SIG-M5 treated with dmso at 0.1 percent for 504 hours (cell line): ENCODE measurements at regions not wholly inside any gene's neighbourhood (a gene's known extent, or its start where the extent isn't known, plus 50 kb on each side); places are given as distances from the start of the nearest gene placed in this dataset.
"Not testable (repeated sequence)": the region's sequence is repeated elsewhere in the genome, so short reads cannot be mapped to it uniquely, and the experiment has no call there.

Experiments
- DNase-seq: peaks from one replicate; lab custom pipeline; 2025; ENCODE audit not compliant: unreplicated experiment; lab: John Stamatoyannopoulos, UW

GRCh38 chr9:2439957-2440356 is 181.6 kb upstream of the VLDLR start:
- DNase-seq: no peak

GRCh38 chr9:2443933-2444332 is 177.7 kb upstream of the VLDLR start:
- not testable (repeated sequence) for DNase-seq

- DNase-seq: no peak
Measured at GRCh38 chr9:2448193-2448738, 173.3 kb upstream of the VLDLR start.

- no peak for DNase-seq
Measured at GRCh38 chr9:2453106-2453505, 168.5 kb upstream of the VLDLR start.

- no peak for DNase-seq
Measured at GRCh38 chr9:2453701-2454100, 167.9 kb upstream of the VLDLR start.

GRCh38 chr9:2459756-2460155 is 161.8 kb upstream of the VLDLR start:
- no peak for DNase-seq

GRCh38 chr9:2461892-2462291 is 159.7 kb upstream of the VLDLR start:
- no peak for DNase-seq

GRCh38 chr9:2464624-2465023 is 157.0 kb upstream of the VLDLR start:
- DNase-seq: no peak

GRCh38 chr9:2465516-2465915 is 156.1 kb upstream of the VLDLR start:
- no peak for DNase-seq

- no peak for DNase-seq
Measured at GRCh38 chr9:2465921-2466460, 155.6 kb upstream of the VLDLR start.

GRCh38 chr9:2466703-2467102 is 154.9 kb upstream of the VLDLR start:
- DNase-seq: no peak

GRCh38 chr9:2469681-2470221 is 151.8 kb upstream of the VLDLR start:
- DNase-seq: no peak

GRCh38 chr9:2473681-2474080 is 147.9 kb upstream of the VLDLR start:
- DNase-seq: no peak

GRCh38 chr9:2477755-2478154 is 143.8 kb upstream of the VLDLR start:
- DNase-seq: peak; percentile 18

GRCh38 chr9:2478421-2478820 is 143.2 kb upstream of the VLDLR start:
- DNase-seq: no peak

GRCh38 chr9:2479056-2479565 is 142.5 kb upstream of the VLDLR start:
- no peak for DNase-seq

GRCh38 chr9:2480255-2480837 is 141.2 kb upstream of the VLDLR start:
- DNase-seq: no peak

- no peak for DNase-seq
Measured at GRCh38 chr9:2481216-2481615, 140.4 kb upstream of the VLDLR start.

- no peak for DNase-seq
Measured at GRCh38 chr9:2486988-2487387, 134.6 kb upstream of the VLDLR start.

GRCh38 chr9:2489838-2490314 is 131.7 kb upstream of the VLDLR start:
- no peak for DNase-seq

- no peak for DNase-seq
Measured at GRCh38 chr9:2492161-2492560, 129.4 kb upstream of the VLDLR start.

GRCh38 chr9:2493109-2493508 is 128.5 kb upstream of the VLDLR start:
- DNase-seq: no peak
